Medulla oblongata (tissue), 1 donor: ENCODE measurements at regions not wholly inside any gene's neighbourhood (a gene's known extent, or its start where the extent isn't known, plus 50 kb on each side); places are given as distances from the start of the nearest gene placed in this dataset.

Source experiments
- DNase-seq: peaks from one replicate; pipeline ENCODE4 v3.0.0-alpha.2; 2015; ENCODE audit errors: extremely low spot score

GRCh38 chr3:70383360-70383831 is 71.0 kb upstream of the MDFIC2 start:
- DNase-seq, result no peak

- no peak for DNase-seq
These were observed 61.7 kb upstream of the MDFIC2 start for GRCh38 chr3:70374179-70374578.
